GM21717 (cell line): ENCODE measurements at regions not wholly inside any gene's neighbourhood (a gene's known extent, or its start where the extent isn't known, plus 50 kb on each side); places are given as distances from the start of the nearest gene placed in this dataset.

Source experiments
- ATAC-seq: cut with Tn5 transposase; IDR thresholded peaks from one replicate; pipeline ENCODE4 v1.9.1; 2021; ENCODE audit warnings: mild to moderate bottlenecking, moderate library complexity; ENCODE audit not compliant: unreplicated experiment

DNA sequence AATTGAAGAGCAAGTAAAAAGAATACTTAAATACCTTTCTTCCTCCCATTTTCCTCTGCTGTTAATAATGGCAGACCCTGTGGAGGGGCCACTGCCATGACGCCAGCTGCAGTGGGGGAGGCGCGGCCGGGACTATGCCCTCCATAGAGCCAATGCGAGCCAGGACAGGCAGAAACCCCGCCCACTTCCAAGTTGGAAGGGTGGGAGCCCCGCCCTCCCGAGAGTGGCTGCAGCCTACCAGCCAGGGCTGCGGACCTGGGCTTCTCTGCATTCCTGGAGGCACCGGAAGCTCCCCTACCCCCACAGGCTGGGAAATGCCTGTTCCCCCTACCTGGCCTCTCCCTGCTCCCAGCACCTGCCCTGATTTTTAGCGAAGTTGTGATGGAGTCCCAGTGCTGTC is 439.4 kb upstream of the CDH19 start:
- ATAC-seq = no peak

DNA sequence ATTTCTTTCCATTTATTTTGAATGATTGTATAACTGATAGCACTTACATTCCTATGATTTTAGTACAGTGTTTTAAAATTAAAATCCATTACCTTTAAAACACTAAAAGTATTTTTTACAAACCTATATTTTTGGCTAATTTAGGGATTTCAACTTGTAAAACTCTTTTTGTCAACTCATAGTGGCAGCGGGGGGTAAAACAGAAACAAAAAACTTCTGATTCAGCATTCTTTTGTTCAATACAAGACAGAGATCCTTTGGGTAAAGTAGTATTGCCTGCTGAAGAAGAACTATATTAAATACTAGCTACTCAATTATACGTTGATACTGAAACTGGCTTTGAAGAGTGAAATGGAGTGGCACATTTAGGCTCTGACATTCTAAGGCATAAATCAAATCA is 437.4 kb upstream of the CDH19 start:
- no peak for ATAC-seq

DNA sequence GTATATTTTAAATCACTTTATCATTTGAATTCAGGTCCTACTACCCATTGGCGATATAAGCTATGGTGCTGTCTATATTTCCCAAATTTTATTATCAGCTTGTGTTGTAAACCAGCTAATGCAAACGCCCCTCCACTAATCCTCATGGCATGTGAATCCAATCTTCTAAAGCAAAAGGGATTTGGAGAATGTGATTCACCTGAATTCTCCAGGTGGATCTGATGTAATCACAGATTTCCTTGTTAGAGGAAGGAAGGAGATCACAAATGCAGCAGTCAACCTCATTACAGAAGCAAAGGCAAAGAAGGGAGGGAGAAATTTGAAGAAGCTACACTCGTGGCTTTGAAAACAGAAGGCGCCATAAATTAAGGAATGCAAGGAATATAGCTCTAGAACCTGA is 431.1 kb upstream of the CDH19 start:
- no peak for ATAC-seq

DNA sequence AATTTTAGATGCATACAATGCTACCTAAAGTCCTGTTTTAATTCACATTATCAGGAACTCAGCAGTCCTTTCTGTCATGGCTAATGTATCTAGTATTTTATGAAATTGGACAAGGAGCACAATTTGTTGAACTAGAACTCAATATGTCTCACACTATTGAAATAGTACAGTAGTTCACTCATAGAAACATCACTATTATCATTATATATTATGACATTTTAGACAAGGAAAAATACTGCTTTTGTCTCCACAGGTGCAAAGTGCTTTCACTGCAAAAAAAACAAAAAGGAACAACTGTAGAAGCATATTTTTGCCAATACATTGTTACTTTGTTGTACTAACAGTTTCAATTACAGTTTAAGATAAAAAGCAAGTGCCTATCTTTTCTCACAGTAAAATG is 419.2 kb upstream of the CDH19 start:
- ATAC-seq = no peak

GRCh38 chr18:67010919-67011318 is 407.0 kb upstream of the CDH19 start:
- ATAC-seq = no peak

DNA sequence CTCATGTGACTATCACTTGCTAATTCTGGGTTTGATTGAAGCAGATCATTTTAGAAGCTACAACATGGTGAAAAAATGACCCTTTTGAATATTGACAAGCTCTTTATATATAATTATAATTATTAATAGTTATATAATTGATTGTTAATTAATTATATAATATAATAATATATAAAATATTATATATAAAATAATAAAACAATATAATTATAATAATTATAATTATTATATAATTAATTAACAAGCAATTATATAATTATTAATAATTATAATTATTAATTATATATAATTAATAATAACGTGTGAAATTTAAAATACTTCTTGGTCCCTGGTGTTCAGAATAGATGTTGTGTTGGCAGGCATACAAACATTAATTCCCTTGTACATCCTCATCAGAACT is 404.1 kb upstream of the CDH19 start:
- ATAC-seq = no peak

DNA sequence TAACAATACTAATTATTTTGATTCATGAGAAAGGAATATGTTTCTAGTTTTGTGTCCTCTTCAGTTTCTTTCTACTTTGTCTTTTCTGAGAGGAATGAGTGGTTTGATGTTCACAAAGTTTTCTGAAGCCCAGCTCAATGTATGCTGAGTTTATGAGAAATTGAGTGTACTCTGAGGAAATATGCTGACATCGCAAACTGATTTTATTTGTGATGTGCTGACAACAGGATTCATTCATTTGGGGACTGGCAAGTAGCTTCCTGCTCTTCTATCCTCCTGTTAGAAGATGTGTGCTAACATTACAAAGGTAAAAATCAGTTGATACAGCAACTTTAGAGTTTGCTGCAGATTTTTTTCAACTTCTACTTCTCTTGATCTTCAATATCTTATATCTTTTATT is 403.2 kb upstream of the CDH19 start:
- ATAC-seq = no peak

GRCh38 chr18:67001052-67001451 is 397.2 kb upstream of the CDH19 start:
- ATAC-seq = no peak

GRCh38 chr18:66999003-66999402 is 395.1 kb upstream of the CDH19 start:
- ATAC-seq = no peak

DNA sequence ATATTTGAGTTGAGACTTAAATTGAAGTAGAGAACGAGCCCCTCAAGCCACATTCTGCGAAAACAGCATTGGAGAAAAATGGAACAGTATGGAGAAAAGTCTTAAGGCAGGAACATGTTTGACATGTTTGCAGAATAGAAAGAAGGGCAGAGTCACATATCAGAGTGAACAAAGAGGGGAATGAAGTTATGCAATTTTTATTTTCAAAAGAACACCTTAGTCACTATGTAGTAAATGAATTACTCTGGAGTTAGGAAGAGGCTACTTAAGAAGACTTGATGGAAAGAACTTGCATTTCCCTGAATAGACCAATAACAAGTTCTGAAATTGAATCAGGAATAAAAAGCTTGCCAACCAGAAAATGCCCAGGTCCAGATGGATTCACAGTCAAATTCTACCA is 391.4 kb upstream of the CDH19 start:
- no peak for ATAC-seq

GRCh38 chr18:66994790-66995189 is 390.9 kb upstream of the CDH19 start:
- no peak for ATAC-seq

GRCh38 chr18:66993492-66993891 is 389.6 kb upstream of the CDH19 start:
- ATAC-seq = no peak

DNA sequence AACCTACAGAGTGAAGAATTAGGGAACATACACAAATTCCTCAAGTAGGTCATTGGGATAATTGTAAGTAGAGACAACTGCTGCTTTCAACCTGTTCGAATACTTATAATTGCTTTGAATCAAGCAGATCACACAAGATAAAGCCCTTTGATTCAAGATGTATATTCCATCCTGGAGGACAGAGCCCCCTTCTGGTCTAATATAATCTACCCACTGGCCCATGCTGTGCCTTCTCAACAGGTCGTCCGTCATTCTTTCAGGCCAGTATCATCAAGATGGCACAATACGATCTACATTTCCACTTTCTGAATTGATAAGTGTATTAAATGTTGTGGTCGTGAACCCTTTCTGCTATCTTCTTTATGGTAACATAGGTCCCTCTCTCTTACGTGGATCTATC is 387.0 kb upstream of the CDH19 start:
- no peak for ATAC-seq

- no peak for ATAC-seq
Measured at GRCh38 chr18:66979009-66979408, 375.1 kb upstream of the CDH19 start.

- no peak for ATAC-seq
Measured at GRCh38 chr18:66972681-66973080, 368.8 kb upstream of the CDH19 start.

GRCh38 chr18:66971960-66972359 is 368.1 kb upstream of the CDH19 start:
- ATAC-seq = no peak

DNA sequence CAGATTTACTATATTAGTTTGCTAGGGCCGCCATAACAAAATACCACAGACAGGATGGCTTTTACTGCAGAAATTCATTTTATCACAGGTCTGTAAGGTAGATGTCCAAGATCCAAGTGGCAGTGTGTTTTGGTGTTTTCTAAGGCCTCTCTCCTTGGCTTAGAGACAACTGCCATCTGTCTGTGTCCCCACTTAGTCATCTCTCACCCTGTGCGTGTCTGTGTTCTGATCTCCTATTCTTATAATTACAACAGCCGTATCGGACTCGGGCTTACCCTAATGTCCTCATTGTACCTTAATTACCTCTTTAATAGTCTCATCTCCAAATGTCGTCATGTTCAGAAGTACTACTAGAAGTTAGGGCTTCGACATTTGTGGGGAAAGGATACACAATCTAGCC is 362.3 kb upstream of the CDH19 start:
- ATAC-seq = no peak

- ATAC-seq = no peak
Measured at GRCh38 chr18:66958309-66958708, 354.4 kb upstream of the CDH19 start.

GRCh38 chr18:66951750-66952149 is 347.9 kb upstream of the CDH19 start:
- ATAC-seq = no peak

DNA sequence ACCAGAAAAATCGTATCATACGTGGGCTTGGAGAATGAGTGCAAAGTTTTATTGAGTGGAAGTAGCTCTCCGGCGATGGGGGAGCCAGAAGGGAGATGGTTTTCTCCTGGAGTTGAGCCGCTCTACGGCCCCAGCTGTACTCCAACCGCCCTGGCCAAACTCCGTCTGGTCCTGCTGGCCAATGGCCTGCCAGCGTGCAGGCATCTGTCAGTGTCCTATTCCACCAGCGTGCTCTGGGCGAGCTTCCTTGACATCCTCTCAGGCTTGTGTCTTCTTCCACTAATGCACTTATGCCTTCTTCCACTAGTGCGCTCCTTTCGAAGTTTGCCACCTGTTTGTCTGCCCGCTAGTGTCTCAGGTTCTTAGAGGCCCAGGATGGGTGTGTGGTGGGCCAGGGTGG is 345.5 kb upstream of the CDH19 start:
- no peak for ATAC-seq

GRCh38 chr18:66937546-66937945 is 333.7 kb upstream of the CDH19 start:
- no peak for ATAC-seq

GRCh38 chr18:66931010-66931409 is 327.1 kb upstream of the CDH19 start:
- ATAC-seq = no peak

- no peak for ATAC-seq
Measured at GRCh38 chr18:66916834-66917233, 312.9 kb upstream of the CDH19 start.

GRCh38 chr18:66900837-66901236 is 296.9 kb upstream of the CDH19 start:
- no peak for ATAC-seq
